ENCODE measurements at regions not wholly inside any gene's neighbourhood (a gene's known extent, or its start where the extent isn't known, plus 50 kb on each side); places are given as distances from the start of the nearest gene placed in this dataset.
A peak's percentile ranks its signal among the peaks of the same experiment; 100 is the strongest.

- no peak for DNase-seq
Measured at GRCh38 chr5:23579566-23579965, 72.2 kb downstream of the PRDM9 start.

GRCh38 chr5:23583081-23583480 is 75.7 kb downstream of the PRDM9 start:
- DNase-seq: no peak

- DNase-seq: no peak
Measured at GRCh38 chr5:23588841-23589326, 81.5 kb downstream of the PRDM9 start.

- no peak for DNase-seq
Measured at GRCh38 chr5:23591250-23591649, 83.8 kb downstream of the PRDM9 start.

GRCh38 chr5:23606927-23607326 is 99.5 kb downstream of the PRDM9 start:
- no peak for DNase-seq

- no peak for DNase-seq
Measured at GRCh38 chr5:23612701-23613100, 105.3 kb downstream of the PRDM9 start.

GRCh38 chr5:23613566-23613965 is 106.2 kb downstream of the PRDM9 start:
- DNase-seq: no peak

GRCh38 chr5:23614422-23614821 is 107.0 kb downstream of the PRDM9 start:
- no peak for DNase-seq

- no peak for DNase-seq
Measured at GRCh38 chr5:23626961-23627360, 119.6 kb downstream of the PRDM9 start.

GRCh38 chr5:23627976-23628375 is 120.6 kb downstream of the PRDM9 start:
- no peak for DNase-seq

GRCh38 chr5:23629396-23629795 is 122.0 kb downstream of the PRDM9 start:
- no peak for DNase-seq

GRCh38 chr5:23631302-23632045 is 124.1 kb downstream of the PRDM9 start:
- DNase-seq: no peak

GRCh38 chr5:23635938-23636337 is 128.5 kb downstream of the PRDM9 start:
- DNase-seq: no peak

GRCh38 chr5:23639326-23639725 is 131.9 kb downstream of the PRDM9 start:
- no peak for DNase-seq

- no peak for DNase-seq
Measured at GRCh38 chr5:23648656-23649055, 141.2 kb downstream of the PRDM9 start.

GRCh38 chr5:23649594-23649993 is 142.2 kb downstream of the PRDM9 start:
- no peak for DNase-seq

- no peak for DNase-seq
Measured at GRCh38 chr5:23655674-23656073, 148.3 kb downstream of the PRDM9 start.

GRCh38 chr5:23675456-23675855 is 168.0 kb downstream of the PRDM9 start:
- no peak for DNase-seq

GRCh38 chr5:23677996-23678395 is 170.6 kb downstream of the PRDM9 start:
- DNase-seq: no peak

- no peak for DNase-seq
Measured at GRCh38 chr5:23684103-23684502, 176.7 kb downstream of the PRDM9 start.

- no peak for DNase-seq
Measured at GRCh38 chr5:23703940-23704855, 196.8 kb downstream of the PRDM9 start.

GRCh38 chr5:23717486-23717885 is 210.1 kb downstream of the PRDM9 start:
- peak in 1 of 4 experiments; percentile 2 for DNase-seq

GRCh38 chr5:23718564-23718963 is 211.2 kb downstream of the PRDM9 start:
- no peak for DNase-seq

- no peak for DNase-seq
Measured at GRCh38 chr5:23721336-23721735, 213.9 kb downstream of the PRDM9 start.
